Myocyte (in vitro differentiated cells): ENCODE measurements at regions not wholly inside any gene's neighbourhood (a gene's known extent, or its start where the extent isn't known, plus 50 kb on each side); places are given as distances from the start of the nearest gene placed in this dataset.

Experiments used
- DNase-seq: peaks from one replicate; pipeline ENCODE4 v3.0.0-alpha.2; 2012; ENCODE audit warnings: low read depth

DNA sequence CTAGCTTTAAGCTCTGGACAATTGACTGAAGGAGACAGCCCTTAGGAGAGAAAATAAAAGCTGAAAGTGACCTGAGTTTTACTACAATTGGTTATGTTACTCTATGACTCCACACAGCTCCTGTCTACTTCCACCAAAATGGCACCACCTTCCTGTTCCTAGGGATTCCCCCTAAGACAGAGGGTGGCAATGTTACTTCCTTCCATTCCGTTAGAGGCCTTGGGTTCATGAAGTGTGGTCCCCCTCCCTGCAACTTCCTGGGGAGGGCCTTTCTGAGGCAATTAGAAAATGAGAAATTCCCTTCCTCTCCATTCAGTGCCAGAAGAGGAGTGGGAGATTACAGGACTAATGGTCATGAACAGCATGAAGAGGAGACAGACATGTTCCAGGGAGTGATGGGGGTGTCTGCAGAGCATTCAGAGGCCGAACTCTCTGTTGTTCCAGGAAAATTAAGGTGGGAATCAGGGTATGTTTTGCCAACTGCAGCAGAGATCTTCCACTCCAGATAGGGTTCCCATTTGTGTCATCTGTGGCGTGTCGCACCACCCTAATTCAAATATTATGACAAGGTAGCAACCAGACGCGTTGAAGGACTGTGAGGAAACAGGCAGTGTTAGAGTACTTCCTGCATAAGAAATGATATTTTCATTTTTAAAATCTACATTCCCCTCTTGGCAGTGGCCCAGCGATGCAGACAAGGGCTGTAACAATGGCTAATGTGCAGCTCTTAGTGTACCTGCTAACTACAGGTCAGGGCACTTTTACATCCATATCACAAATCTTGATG is 53.1 kb upstream of the TRIM67 start:
- DNase-seq, result no peak

DNA sequence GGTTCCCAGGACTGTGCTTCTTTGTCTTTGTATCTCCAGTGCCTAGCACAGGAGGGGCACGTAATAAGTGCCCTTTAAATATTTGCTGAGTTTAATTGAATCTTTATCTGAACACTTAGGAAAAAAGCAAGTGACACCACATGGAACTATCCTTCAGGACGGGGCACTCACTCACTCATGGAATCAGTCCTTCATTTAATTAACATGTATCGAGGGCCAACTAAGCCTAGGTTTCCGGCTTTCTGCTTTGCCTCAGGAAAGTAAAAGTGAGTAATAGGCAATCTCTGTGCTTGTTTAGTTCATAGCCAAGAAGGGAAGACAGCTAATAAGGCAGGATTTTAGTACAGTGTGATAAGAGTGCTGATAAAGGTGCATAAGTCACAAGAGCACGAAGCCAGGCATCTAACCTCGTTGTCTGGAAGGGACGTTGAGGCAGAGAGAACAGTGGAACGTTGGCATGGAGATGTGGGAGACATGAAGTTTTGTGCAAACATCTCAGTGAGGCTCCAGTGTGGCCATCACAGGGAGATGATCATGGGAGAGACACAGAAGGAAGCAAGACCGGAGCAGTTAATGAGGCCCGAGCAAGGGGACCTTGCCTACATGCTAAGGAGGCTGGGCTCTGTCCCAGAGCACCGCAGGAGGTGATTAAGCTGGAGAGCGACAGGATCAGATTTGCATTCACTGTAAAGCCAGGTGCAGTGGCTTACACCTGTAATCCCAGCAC is 54.1 kb upstream of the TRIM67 start:
- DNase-seq, result no peak

DNA sequence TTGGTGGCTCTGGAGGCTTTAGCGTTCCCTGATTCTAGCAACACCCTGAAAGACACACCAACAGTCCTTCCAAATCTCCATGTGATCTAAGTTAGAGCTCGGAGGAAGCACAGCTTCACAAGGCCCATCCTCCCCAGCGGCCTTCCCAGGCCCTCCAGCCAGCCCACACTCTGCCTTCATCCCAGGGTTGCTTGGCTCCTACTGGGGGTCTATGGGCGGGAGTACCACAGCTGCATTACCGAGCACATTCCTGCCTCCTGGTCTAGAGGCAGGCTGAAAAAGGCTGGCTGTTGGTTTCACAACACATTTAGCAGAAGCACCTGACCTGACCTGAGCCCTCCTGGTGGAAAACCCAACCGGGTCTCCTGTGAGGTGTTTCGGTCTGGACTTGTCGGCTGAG is 54.7 kb upstream of the TRIM67 start:
- DNase-seq, result no peak

DNA sequence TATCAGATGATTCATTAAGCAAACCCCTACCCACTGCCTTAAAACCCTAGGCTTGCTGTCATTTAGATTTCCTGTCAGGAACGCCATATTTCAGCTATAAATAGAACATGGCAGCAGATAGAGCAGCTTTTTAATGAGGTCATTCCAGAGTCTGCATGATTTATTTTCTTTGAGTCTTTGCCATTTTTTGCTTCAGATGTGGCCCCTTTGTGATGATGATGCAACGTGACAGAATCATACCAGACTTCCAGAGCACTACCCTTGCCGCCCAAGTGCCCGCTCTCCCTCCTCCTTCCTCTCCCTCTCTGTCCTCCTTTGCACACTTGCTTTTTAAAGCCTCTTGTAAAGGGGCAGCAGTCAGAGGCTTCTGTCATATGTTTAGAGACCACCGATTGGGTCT is 55.5 kb upstream of the TRIM67 start:
- peak; percentile 59 for DNase-seq

DNA sequence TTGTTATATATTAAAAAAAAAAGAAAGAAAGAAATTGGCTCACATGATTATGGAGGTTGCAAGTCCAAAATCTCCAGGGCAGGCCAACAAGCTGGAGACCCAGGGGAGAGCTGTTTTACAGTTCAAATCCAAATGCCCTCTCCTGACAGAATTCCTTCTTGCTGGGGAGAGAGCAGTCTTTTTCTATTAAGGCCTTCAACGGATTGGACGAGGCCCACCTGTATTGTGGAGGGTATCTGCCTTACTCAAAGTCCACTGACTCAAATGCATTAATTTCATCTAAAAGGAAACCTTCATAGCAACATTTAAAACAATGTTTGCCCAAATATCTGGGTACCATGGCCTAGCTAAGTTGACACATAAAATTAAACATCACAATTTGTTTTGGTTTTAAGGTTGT is 56.9 kb upstream of the TRIM67 start:
- DNase-seq, result no peak

DNA sequence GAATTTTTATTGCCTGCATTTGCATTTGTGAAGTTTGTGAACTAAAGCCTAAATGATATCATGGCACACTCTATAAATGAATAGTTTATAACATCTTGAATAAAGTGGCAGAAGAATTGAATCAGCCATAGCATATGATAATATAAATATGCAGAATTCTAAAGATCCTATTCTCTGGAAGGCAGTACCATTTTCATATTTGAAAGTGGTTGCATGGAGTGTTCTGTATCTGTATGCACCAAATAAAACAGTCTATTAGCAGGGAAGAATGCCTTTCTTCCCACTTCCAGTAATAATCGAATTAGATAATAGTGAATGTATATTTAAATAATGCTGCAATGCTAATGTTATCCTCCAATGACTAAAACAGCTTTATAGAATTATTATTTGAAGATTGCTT is 57.9 kb upstream of the TRIM67 start:
- no peak for DNase-seq

DNA sequence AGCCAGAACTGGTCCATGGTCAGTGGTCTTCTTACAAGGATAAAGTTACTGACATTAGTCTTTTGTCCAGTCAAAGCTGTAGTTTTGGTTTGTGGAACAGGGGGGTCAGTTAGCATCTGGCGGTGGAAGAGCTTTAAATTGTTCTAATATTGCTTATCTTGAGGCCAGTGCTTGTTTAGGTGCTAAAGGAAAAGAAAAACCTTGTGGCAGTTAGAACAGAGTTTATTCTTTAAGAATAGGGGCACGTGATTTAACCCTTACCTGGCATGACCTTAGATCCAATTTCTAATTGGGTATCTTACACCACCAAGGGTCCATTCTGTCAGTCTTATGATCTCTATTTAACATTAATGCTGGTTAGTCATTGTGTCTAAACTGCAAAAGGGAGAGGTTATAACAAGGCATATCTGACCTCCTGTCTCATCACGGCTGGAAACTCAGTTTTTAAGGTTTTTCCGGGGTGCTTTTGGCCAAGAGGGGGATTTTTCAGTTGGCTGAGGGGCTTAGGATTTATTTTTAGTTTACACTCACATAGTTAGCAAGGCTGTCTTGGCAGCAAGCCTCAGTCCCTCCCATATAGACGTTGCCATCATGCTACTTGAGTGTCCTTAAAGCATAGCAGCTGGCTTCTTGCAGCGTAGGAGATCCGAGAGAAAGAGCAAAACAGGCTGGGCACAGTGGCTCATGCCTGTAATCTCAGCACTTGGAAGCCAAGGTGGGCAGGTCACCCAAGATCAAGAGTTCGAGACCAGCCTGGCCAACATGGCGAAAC is 60.1 kb upstream of the FAM89A start:
- DNase-seq, result no peak

DNA sequence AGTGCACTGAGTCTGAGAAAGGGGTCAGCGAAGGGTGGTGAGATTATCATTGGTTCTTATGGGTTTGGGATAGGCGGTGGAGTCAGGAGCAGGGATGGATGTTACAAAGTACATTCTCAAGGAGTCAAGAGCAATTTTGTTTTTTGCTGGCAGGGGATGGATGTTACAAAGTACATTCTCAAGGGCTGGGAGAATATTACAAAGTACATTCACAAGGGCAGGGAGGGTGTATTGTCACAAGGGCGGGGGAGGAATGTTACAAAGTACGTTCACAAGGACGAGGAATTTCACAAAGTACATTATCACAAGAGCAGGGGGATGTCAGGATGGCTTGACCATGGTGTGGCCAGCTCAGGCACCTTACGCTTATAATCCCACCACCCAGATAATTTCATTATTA is 59.3 kb upstream of the FAM89A start:
- DNase-seq, result no peak

DNA sequence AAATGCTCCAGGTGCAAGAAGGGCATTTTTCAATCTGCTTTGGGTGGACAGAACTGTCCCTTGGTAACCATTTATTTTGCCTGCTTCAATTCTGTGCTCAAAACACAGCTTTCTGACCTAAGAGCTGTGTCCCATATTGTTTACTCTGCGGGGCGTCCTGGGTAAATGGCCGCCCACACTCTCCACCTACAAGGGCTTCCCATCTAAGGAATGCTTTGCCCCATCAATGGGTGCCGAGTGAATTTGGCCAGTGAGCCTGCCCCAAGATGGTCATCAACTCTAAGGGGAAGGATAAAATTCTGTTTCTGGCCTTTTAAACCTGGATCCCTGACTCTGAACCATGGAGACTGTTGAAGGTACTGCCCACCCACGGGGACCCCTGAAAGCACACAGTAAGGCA is 55.5 kb upstream of the FAM89A start:
- DNase-seq, result no peak

DNA sequence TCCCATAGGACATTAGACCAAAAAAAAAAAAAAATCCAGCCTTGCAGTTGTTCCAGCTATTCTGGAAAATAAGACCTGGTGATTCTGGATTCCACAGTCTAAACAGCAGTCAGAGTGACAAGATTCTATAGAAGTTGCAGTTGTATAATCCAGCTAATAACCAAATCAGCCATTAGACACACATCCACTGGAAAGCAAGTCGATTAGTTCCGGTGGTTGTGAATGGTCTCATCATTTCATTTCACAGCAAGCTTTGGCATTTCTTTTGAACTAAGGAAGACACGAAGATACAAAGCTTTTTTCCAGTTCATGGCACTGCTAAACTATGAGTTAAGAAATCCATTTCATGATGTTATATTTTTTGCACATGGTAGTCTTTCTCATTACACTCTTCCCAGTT is 54.4 kb upstream of the FAM89A start:
- no peak for DNase-seq

DNA sequence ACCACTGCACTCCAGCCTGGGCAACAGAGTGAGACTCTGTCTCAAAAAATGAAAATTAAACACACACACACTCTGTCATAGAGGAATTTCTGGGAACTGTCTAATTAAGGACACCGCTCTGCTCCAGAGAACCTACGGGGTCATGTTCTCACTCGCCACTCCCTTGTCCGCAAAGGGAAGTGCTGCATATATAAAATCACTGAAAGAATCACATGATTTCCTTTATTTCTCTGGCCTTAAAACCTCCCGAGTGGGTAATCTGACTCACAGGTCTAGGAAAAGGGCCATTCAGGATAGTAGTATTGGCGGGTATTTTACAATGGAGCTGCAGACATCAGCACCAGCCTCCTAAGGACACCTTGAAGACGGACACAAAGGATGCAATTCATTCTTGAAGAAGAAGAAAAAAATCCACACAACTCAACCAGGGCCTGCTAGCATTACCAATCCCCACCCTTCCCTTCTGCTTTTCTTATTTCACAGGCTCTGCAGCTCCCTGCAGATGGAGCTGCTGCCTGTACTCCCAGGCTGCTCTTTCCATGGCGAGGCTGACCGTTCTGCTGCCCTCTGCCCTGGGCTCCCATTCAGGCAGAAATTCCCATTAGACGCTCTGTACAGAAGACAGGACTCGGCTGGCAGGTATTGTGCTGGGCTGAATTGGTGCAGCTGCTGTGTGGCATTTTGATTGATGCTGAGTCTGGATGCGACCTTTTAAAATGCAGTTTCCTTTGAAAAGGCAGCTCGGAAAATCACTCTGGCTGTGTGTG is 53.3 kb upstream of the FAM89A start:
- no peak for DNase-seq

DNA sequence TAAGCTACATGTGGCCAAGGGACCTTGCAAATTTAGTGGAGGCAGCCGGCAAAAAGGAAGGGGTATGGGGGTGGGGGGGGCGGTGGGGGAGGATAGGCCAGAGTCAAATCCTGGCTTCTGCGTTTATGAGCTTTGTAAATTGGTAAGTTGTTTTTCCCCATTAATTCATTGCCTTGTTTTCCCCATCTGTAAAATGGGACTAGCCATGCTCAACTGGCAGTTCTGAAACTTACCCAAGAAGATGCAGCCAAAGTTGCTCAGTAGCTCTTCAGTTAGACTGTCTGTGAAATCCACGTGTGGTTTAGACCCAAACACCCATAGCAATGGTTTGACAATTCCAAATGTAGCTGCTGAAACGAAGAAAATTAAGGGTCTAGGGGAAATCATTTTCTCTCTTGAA is 52.3 kb upstream of the FAM89A start:
- no peak for DNase-seq

DNA sequence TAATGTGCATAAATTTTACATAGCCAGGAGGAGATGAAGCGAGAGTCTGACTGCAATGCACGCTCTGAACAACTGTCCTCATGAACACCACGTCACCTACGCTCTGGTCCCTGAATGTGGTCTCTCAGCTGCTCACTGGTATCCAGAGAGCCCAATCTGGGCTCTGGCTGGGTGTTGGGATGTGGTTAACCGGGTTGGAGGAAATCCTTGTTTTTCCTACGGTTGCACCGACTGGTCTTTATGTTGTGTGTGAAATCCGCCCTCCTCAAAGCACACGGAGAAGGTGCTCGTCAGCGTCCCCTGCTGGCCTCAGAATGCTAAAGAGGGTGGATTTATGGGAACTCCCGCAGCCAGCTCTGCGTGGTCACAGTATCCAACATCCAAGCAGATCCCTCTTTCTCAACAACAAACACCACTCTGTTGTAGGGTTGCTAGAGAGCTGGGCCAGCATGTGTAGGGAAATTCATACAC is 51.8 kb upstream of the FAM89A start:
- DNase-seq, result peak; percentile 4

DNA sequence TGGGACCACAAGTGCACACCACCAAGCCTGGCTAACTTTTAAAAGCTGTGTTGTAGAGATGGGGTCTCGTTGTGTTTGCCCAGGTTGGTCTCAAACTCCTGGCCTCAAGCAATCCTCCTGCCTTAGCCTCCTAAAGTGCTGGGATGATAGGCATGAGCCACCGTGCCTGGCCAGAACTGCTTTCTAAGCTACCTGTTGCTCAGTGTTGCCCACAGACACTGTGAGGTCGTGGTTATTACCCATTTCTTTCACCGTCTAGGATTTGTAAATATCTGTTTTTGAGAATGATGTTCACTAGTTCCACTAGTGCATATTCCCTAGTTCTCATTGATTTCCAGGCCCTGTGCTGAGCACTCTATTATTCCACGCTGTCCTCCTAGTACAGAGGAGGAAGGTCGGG is 51.4 kb upstream of the FAM89A start:
- DNase-seq, result no peak
